A673 (cell line): ENCODE measurements at regions not wholly inside any gene's neighbourhood (a gene's known extent, or its start where the extent isn't known, plus 50 kb on each side); places are given as distances from the start of the nearest gene placed in this dataset.

Source experiments
- BruUV-seq: library from RNA; stranded (reverse); fragments of 400-500 nt; replicated peaks from 2 replicates; lab custom pipeline; 2021; lab: Mats Ljungman, UMichigan
- CTCF ChIA-PET: fragments of 300-600 bp; sonication (Branson Sonifier 250); formaldehyde crosslinking; loops from one replicate; lab custom pipeline; 2022; ENCODE audit warnings: antibody characterized with exemption; lab: Charles Lee
- POLR2A ChIA-PET: fragments of 300-600 bp; sonication (Branson Sonifier 250); formaldehyde crosslinking; loops from one replicate; lab custom pipeline; 2022; ENCODE audit warnings: antibody characterized with exemption; ENCODE audit not compliant: low non-redundant PET; lab: Charles Lee
- DNase-seq: peaks from one replicate; pipeline ENCODE4 v3.0.0-alpha.2; 2015; ENCODE audit warnings: low spot score
- H3K27ac ChIP-seq: fragments of 200-600 bp; sonication (generic); 2 replicates; pipeline ENCODE4 v1.5.1; 2016; ENCODE audit warnings: mixed run types, low read depth, mild to moderate bottlenecking, mixed read lengths, antibody characterized with exemption, low read length; ENCODE audit not compliant: poor library complexity, severe bottlenecking
- H3K27me3 ChIP-seq: fragments of 200-600 bp; sonication (generic); replicated peaks from 2 replicates; pipeline ENCODE4 v1.6.1; 2017; ENCODE audit warnings: mixed run types, low read depth, mild to moderate bottlenecking, mixed read lengths, antibody characterized with exemption, low read length; ENCODE audit not compliant: insufficient read depth, poor library complexity
- H3K36me3 ChIP-seq: fragments of 200-600 bp; sonication (generic); 2 replicates; pipeline ENCODE4 v1.6.1; 2016; ENCODE audit warnings: mixed run types, mild to moderate bottlenecking, mixed read lengths, antibody characterized with exemption, low read length; ENCODE audit not compliant: insufficient read depth, poor library complexity, severe bottlenecking
- H3K4me1 ChIP-seq: fragments of 200-600 bp; sonication (generic); 2 replicates; pipeline ENCODE4 v1.6.1; 2017; ENCODE audit warnings: mixed run types, mild to moderate bottlenecking, mixed read lengths, antibody characterized with exemption, low read length; ENCODE audit not compliant: insufficient read depth, poor library complexity, severe bottlenecking
- H3K4me3 ChIP-seq: fragments of 200-600 bp; sonication (generic); 2 replicates; pipeline ENCODE4 v1.5.1; 2016; ENCODE audit warnings: low read depth, mixed run types, mild to moderate bottlenecking, mixed read lengths, low read length; ENCODE audit not compliant: poor library complexity, severe bottlenecking
- H3K9me3 ChIP-seq: fragments of 200-600 bp; sonication (generic); 2 replicates; pipeline ENCODE4 v1.6.1; 2016; ENCODE audit warnings: mixed run types, low read depth, mild to moderate bottlenecking, mixed read lengths, antibody characterized with exemption, low read length; ENCODE audit not compliant: poor library complexity, severe bottlenecking
- EZH2 ChIP-seq: fragments of 200-600 bp; sonication (generic); IDR thresholded peaks from 2 replicates; pipeline ENCODE4 v1.6.1; 2017; ENCODE audit warnings: borderline replicate concordance, low read depth, mild to moderate bottlenecking, mixed read lengths, antibody characterized with exemption, low read length; ENCODE audit not compliant: poor library complexity, severe bottlenecking
- intact Hi-C: fragments of 100-400 bp; cut with micrococcal nuclease; formaldehyde crosslinking; loops from one replicate; pipeline ENCODE4 v1.10.0; 2022; ENCODE audit not compliant: unreplicated experiment
- TF ChIP-seq, protein P1 (sequence below): fragments of 300-800, 200-600 bp; sonication (generic); conservative IDR thresholded peaks from 2 replicates; pipeline ENCODE4 v1.5.1; 2017; ENCODE audit warnings: low read depth, mild to moderate bottlenecking, antibody characterized with exemption, low read length, moderate library complexity, mixed read lengths

DNA sequence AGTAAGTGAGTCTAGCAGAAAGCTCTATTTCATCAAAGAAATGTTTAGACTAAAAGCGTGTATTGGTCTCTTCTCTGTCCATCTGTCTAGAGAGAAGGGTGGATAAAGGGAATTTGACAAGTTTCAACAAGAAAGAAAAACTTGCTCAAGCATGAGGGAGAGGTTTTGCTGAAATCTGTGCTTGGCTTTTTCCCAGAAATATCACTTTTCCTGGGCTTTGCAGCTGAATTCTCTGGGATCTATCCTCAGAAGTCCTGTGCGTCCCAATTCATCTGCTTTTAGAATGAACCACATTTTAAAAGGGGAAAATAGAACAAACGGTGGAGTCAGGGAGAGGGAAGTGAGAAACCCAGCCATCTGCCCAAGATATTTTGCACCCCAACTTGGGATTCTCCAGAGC is 59.6 kb upstream of the CELF2 start:
- ChIA-PET POLR2A (interaction anchor here (0.8 kb wide), 1 partner anchor 315 kb away, joined by 3 read pairs; no protein-coding TSS in a partner anchor), CTCF (no interaction called here)
- BruUV-seq, result no TSS peak
- intact Hi-C loops, result no loop called here
- Histone ChIP-seq H3K4me1 (no peaks in the 10 kb centered on the region), H3K4me3 (no peak overlapping the region), H3K36me3 (no peaks in the 10 kb centered on the region), H3K27me3 (peaks cover 63% of the 10 kb centered on the region), H3K27ac (no peak overlapping the region), H3K9me3 (no peaks in the 10 kb centered on the region)
- DNase-seq, result no peak
- TF ChIP-seq, protein P1, sequence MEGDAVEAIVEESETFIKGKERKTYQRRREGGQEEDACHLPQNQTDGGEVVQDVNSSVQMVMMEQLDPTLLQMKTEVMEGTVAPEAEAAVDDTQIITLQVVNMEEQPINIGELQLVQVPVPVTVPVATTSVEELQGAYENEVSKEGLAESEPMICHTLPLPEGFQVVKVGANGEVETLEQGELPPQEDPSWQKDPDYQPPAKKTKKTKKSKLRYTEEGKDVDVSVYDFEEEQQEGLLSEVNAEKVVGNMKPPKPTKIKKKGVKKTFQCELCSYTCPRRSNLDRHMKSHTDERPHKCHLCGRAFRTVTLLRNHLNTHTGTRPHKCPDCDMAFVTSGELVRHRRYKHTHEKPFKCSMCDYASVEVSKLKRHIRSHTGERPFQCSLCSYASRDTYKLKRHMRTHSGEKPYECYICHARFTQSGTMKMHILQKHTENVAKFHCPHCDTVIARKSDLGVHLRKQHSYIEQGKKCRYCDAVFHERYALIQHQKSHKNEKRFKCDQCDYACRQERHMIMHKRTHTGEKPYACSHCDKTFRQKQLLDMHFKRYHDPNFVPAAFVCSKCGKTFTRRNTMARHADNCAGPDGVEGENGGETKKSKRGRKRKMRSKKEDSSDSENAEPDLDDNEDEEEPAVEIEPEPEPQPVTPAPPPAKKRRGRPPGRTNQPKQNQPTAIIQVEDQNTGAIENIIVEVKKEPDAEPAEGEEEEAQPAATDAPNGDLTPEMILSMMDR, result no peak
- no peak for TF ChIP-seq EZH2

DNA sequence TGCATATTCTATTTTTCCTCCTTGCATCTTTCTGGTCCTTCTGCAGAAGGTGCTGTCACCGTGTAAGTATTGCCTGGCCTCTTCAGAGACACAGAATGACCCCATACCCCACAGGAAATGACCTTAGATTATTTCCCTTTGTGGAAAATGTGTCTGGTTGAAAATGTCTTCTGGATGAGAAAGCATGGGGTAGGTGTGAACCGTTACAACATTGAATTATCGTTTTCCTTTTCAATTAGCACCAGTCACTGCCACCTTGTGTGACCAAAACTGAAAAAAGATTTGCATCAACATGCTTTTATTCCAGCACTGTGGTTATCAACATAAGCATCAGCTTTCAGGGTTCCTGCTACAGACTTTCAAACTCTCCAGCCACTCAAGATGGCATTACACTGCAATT is 58.0 kb upstream of the CELF2 start:
- no peak for DNase-seq
- intact Hi-C loops, result no loop called here
- Histone ChIP-seq H3K27ac (no peak overlapping the region), H3K4me3 (no peak overlapping the region), H3K9me3 (no peaks in the 10 kb centered on the region), H3K36me3 (no peaks in the 10 kb centered on the region), H3K27me3 (peaks cover 56% of the 10 kb centered on the region), H3K4me1 (no peaks in the 10 kb centered on the region)
- CTCF ChIA-PET, result no interaction called here
- TF ChIP-seq, protein P1, result no peak
- no peak for TF ChIP-seq EZH2
- POLR2A ChIA-PET, result no interaction called here
- BruUV-seq, result no TSS peak

DNA sequence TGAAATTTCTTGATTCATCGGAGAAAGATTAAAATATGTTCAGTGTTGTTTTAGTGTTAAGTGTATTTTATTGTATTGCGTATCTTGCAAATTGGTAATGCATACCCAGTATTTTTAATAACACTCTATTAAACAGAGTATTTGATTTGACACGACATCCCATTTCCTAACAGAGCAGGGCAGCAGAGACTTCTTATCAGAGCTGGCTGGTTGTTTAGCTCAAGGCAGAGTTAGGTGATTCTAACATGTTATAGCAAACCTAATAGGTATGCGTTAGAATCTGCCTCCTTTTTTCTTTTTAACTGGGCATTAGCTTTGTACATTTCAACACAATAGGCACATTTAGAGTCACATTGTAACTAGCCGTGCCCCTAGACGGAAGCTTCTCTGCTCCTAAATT is 57.1 kb upstream of the CELF2 start:
- DNase-seq, result no peak
- TF ChIP-seq, protein P1, result no peak
- Histone ChIP-seq H3K27ac (no peak overlapping the region), H3K36me3 (no peaks in the 10 kb centered on the region), H3K27me3 (peaks cover 59% of the 10 kb centered on the region), H3K4me3 (no peak overlapping the region), H3K4me1 (no peaks in the 10 kb centered on the region), H3K9me3 (no peaks in the 10 kb centered on the region)
- no TSS peak for BruUV-seq
- ChIA-PET POLR2A (no interaction called here), CTCF (no interaction called here)
- intact Hi-C loops, result no loop called here
